ENCODE measurements at regions not wholly inside any gene's neighbourhood (a gene's known extent, or its start where the extent isn't known, plus 50 kb on each side); places are given as distances from the start of the nearest gene placed in this dataset.

- POLR2A ChIA-PET: interaction anchor here (0.6 kb wide), 1 partner anchor 10 kb away, joined by 4 read pairs; no protein-coding TSS in a partner anchor
Measured at GRCh38 chr2:158002079-158002478, 99.6 kb upstream of the UPP2 start.

More at GRCh38 chr2:158002079-158002478, 99.6 kb upstream of the UPP2 start:
- DNase-seq (ENCODE audit: low read depth, low spot score): no peak
- Histone ChIP-seq H4K20me1 (replicated peaks; ENCODE audit: control insufficient read depth, extremely low read depth, insufficient read depth, low read length) (no peaks in the 10 kb centered on the region), H3K4me2 (ENCODE audit: insufficient read depth, low read length) (no peak overlapping the region), H3K9me1 (replicated peaks; ENCODE audit: control insufficient read depth, extremely low read depth, insufficient read depth, low read length) (no peaks in the 10 kb centered on the region), H3K9me3 (replicated peaks; ENCODE audit: control insufficient read depth, insufficient read depth, low read length) (no peaks in the 10 kb centered on the region), H3K9ac (replicated peaks; ENCODE audit: extremely low read depth, insufficient read depth, low read length) (no peak overlapping the region), H3K36me3 (ENCODE audit: control insufficient read depth in 2 of 2, extremely low read depth in 1 of 2, insufficient read depth in 2 of 2, low read length in 2 of 2) (no peaks in the 10 kb centered on the region), H3K27me3 (ENCODE audit: control insufficient read depth in 2 of 2, insufficient read depth in 2 of 2, low read length in 2 of 2) (peaks cover 0 to 5% of the 10 kb centered on the region in 2 experiments), H3K4me1 (ENCODE audit: control insufficient read depth, extremely low read depth, insufficient read depth, low read length) (no peaks in the 10 kb centered on the region), H3K4me3 (replicated peaks in 1 of 3; ENCODE audit: insufficient read depth in 1 of 3, low read depth in 1 of 3, low read length in 3 of 3) (no peak overlapping the region), H2AFZ (ENCODE audit: low read depth, low read length) (no peak overlapping the region), H3K27ac (ENCODE audit: insufficient read depth, low read depth, low read length) (no peak overlapping the region), H3K79me2 (ENCODE audit: control insufficient read depth, insufficient read depth, low read length) (no peaks in the 10 kb centered on the region)
- FAIRE-seq: no peak
- intact Hi-C loops (cut with micrococcal nuclease) (no loop called here), dilution Hi-C loops (cut with MboI; ENCODE audit: extremely low pct_ligation_motif_present, low sequenced_read_pairs) (loop anchor here (25.0 kb wide), 1 partner anchor 215 kb away; no protein-coding TSS in a partner anchor)
- CTCF ChIA-PET: interaction anchor here (0.8 to 1.2 kb wide), 3 partner anchors 22 to 224 kb away, joined by 3 to 7 read pairs (median 5); no protein-coding TSS in a partner anchor
- TF ChIP-seq CTCF (IDR thresholded peaks at IDR 0.05; ENCODE audit: extremely low read depth in 1 of 2, insufficient read depth in 1 of 2, low read depth in 1 of 2, low read length in 2 of 2) (no peak), FOS (IDR thresholded peaks at IDR 0.05; ENCODE audit: borderline replicate concordance, insufficient read depth, low read length) (no peak), POLR2A (IDR thresholded peaks at IDR 0.05; ENCODE audit: low read depth, low read length) (no peak), EZH2 (IDR thresholded peaks at IDR 0.05; ENCODE audit: borderline replicate concordance, low read depth, low read length, severe bottlenecking) (no peak), MAX (IDR thresholded peaks at IDR 0.05; ENCODE audit: insufficient read depth, insufficient read length) (no peak), JUN (IDR thresholded peaks at IDR 0.05; ENCODE audit: borderline replicate concordance, insufficient read depth, insufficient read length, low read depth) (no peak), MYC (IDR thresholded peaks at IDR 0.05; ENCODE audit: low read depth, low read length) (no peak), GATA2 (IDR thresholded peaks at IDR 0.05; ENCODE audit: insufficient read depth, insufficient read length, low read depth, low read length) (no peak), POLR2AphosphoS5 (IDR thresholded peaks at IDR 0.05; ENCODE audit: insufficient read depth, low read depth, low read length) (no peak)
- BruUV-seq (replicated peaks): no TSS peak

Measured in endothelial cell of umbilical vein (primary cell).